ENCODE measurements at regions not wholly inside any gene's neighbourhood (a gene's known extent, or its start where the extent isn't known, plus 50 kb on each side); places are given as distances from the start of the nearest gene placed in this dataset.
"Not testable (repeated sequence)": the region's sequence is repeated elsewhere in the genome, so short reads cannot be mapped to it uniquely, and the experiment has no call there.

DNA sequence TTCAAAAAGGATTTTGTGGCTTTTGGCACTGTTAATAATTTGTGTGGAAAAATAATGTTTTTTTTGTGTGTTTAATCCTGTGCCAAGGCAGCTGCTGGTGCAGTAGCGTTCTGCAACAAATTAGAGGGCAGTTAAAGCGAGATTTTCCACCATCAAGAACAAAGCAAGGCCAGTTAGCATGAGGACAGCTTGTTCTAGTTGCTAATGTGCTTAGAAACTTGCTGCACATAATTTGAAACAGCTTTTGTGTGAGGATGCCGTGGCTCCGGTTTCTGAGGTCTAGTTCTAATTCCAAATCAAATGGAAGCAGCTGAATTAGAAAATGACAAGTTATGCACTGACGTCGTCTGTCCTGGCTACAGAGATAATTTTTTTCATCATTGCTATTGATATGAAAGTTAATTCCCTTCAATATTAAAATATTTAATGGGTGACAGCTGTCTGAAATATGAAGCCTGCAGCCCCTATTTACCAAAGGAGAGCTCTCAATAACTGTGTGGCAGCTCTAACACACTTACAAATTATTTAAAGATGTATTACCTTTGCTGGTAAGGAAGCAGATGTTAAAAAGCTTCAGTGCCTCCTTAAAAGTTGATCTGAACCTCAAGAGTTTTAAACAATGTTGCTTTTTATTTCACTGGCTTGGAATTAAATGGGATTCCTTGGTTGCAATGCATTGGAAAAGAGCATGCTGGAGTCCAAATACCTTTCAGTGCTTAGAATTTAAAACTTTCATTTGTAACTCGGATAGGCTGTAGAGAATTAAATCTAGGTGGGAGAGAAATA, 128.6 kb downstream of the SPATA31D1 start:
- no peak for DNase-seq

DNA sequence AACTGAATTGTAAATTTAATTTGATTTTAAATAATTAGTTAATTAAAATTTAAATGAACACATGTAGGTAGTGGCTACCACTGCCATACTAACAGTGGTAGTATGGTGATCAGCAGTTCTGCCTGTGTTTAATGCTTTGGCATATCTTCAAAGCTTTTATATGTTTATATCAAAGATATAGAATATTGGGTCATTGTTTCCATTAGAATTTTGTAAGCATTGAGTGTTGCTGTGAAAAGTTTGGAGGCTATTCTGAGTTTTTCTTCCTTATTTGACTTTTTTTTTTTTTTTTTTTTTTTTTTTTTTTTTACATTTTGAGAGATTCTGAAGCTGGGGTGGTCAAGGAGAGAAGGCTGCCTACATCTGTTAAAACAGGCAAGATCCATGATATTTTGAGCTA, 134.2 kb downstream of the SPATA31D1 start:
- DNase-seq = no peak

GRCh38 chr9:82124090-82124489, 135.5 kb downstream of the SPATA31D1 start:
- no peak for DNase-seq

DNA sequence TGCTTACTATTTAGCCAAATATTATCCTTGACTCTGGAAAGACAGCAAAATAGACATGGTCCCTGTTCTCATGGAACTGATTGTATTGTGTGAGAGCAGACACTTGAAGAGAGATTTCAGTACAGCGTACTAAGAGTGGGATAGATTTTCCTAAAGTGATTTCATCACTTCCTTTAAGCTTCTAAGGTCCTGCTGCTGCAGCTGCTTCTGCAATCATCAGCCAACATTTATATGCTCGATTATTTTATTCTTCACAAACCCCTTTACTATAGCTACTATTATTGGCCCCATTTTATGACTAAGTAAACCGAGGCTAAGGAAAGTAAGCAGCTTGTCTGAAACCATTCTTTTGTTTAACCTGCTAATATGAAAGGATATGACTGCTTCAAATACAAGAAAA, 137.7 kb downstream of the SPATA31D1 start:
- DNase-seq = no peak

GRCh38 chr9:82127465-82127864, 138.9 kb downstream of the SPATA31D1 start:
- no peak for DNase-seq

DNA sequence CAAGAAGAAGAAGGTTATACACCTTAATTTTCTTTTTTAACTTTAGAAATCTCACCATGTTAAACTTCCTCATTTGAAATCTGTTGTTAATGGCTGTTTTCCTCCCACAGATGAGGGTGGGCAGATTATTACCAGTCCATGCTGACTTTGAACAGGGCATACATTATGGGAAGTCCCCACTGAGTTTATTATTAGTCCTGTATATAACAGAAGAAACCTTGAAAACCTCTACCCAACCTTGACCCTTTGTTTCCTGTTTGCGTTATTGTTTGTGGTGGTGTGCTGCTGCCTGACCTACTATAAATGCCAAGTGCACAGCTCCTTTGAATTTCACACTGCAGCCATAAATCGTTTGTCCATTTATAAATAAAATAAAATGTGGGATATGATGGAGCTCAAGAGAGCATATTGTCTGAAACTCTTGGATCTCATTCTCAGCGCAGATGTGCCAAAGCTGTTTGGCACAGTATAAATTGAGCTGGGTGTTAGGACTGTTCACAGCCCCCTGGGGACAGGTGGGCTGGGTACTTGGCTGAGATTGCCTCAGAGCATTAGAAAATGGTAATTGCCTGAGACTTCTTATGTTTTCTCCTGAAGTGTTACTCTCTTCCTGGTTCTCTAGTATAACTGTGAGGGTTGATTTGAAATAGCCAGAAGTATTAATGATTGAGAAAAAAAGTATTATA, 139.6 kb downstream of the SPATA31D1 start:
- no peak for DNase-seq

DNA sequence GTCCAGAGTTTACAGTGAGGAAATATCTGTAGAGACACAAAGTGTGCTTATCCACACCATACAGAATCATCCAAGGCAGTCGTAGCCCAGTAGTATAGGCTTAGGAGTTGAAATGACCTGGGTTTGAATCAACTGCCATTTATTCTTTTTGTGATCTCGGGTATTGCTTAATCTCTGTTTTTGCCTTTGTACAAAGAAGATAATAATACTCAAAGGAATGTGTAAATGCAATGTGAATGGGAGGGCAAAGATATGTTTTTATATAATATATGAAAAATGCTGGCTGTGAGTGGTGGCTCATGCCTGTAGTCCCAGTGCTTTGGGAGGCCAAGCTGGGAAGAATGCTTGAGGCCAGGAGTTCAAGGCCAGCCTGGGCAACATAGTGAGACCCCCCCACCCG, 141.1 kb downstream of the SPATA31D1 start:
- no peak for DNase-seq

DNA sequence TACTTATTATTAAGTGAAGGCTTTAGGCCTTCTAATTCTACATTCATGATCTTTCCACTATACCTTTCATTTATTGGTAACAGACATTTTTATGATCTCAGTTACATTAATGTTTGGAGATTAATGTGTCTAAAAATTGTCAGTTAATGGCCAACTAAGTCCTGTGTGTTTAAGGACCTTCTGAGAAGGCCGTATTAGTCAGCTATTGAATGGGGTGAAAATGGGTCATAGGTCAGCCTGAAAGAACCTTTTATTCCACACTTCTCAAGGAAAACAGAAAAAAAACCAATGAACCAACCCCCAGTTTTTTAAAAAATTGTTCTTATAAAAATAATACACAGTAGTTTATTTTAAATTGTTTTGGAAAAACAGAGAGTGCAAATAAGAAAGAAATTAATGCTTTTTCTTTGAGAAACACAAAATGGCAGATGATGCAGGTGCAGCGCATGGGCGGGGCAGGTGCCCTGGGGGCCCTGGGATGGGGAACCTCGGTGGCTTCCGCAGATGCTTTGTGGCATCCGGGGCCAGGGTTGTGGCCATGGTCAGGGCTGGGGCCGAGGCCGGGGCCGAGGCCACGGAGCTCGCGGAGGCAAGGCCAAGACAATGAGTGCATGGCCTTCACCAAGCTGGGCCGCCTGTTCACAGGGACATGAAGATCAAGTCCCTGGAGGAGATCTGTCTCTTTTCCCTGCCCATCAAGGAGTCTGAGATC, 141.9 kb downstream of the SPATA31D1 start:
- no peak for DNase-seq

- no peak for DNase-seq
These were observed 142.5 kb downstream of the SPATA31D1 start for GRCh38 chr9:82131072-82131471.

GRCh38 chr9:82132024-82132423, 143.5 kb downstream of the SPATA31D1 start:
- no peak for DNase-seq

DNA sequence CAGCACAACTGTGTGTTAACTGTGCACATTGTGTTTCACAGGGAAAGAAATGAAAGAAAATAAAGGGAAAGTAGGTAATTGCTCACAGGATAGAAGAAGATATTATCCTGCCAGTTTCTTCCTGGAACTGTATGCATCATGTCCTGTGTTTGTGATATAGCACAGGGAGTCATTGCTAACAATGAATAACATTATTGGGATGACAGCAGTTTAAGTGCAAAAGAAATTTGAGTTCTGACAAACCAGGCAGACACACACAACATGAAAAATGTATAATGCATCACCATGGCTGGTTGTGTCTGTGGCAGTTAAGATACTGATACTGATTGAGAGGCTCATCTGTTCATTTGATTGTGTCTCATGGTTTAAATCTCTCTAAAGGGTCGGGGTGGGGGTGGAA, 145.4 kb downstream of the SPATA31D1 start:
- DNase-seq = no peak

GRCh38 chr9:82135106-82135505, 146.5 kb downstream of the SPATA31D1 start:
- no peak for DNase-seq

DNA sequence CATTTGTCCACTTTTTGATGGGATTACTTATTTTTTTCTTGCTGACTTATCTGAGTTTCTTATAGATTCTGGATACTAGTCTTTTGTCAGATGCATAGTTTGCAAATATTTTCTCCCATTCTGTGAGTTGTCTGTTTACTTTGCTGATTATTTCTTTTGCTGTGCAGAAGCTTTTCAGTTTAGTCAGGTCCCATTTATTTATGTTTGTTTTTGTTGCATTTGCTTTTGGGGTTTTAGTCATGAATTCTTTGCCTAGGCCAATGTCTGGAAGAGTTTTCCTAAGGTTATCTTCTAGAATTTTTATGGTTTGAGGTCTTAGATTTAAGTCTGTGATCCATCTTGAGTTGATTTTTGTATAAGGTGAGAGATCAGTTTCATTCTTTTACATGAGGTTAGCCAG, 149.5 kb downstream of the SPATA31D1 start:
- not testable (repeated sequence) for DNase-seq

- DNase-seq = no peak
These were observed 151.9 kb downstream of the SPATA31D1 start for GRCh38 chr9:82140471-82140870.

- no peak for DNase-seq
These were observed 156.2 kb downstream of the SPATA31D1 start for GRCh38 chr9:82144803-82145202.

- DNase-seq = no peak
These were observed 158.1 kb downstream of the SPATA31D1 start for GRCh38 chr9:82146677-82147076.

GRCh38 chr9:82147798-82148425, 159.3 kb downstream of the SPATA31D1 start:
- no peak for DNase-seq

DNA sequence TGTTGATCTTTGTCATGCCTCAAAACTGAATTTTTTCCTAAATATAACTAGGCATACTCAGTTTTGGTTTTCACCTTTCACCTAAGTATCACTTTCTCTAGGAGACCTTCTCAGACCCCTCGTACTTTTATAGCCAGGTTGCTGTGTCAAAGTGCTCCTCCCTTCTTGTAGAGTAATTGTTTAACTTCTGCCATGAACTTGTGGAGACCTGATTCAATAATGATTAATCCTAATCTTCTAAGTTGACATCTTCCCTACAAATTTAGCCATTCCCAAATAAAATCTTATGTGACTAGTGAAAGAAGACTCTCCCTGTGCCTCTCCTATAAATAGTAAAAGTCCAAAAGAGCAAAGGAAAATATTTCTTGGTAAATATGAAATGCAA, 159.8 kb downstream of the SPATA31D1 start:
- DNase-seq = no peak

- no peak for DNase-seq
These were observed 160.4 kb downstream of the SPATA31D1 start for GRCh38 chr9:82148901-82149461.

DNA sequence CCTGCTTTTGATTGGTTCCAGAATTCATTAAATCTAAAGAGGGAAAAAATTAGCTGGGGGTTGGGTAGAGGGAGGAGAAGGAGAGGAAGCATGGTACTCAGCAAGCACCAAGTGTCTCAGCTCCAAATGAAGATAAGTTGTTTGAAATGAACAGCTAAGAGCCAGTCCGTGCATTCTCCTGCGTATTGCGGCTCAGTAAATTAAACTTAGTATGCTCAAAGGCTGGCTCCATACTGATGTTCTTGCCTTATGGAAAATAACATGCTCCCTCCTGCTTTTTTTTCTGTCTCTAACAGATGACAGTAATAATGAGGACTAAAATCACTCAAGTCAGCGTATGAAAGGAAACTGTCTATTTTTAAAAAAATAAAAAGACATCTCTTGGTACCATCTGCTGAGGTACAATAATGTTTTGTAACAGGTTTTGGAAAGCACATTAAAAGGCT, 161.0 kb downstream of the SPATA31D1 start:
- DNase-seq = no peak

DNA sequence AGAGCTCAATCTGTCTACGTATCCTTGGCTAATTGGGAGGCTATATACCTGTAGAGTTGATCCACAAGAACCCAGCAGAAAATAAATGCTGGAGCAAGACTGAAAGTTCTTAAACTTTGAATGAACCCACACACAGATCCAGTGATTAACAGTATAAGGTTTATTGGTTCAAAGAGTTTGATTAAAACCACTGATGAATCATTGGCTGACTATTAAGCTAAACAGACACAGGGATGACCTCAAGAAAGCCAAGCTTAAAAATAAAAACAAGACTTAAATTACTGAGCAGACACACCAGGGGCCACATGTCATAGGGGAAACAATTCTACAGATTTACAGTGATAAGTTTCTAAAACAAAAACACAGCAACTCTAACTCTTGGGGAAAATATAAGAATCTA, 163.6 kb downstream of the SPATA31D1 start:
- no peak for DNase-seq

DNA sequence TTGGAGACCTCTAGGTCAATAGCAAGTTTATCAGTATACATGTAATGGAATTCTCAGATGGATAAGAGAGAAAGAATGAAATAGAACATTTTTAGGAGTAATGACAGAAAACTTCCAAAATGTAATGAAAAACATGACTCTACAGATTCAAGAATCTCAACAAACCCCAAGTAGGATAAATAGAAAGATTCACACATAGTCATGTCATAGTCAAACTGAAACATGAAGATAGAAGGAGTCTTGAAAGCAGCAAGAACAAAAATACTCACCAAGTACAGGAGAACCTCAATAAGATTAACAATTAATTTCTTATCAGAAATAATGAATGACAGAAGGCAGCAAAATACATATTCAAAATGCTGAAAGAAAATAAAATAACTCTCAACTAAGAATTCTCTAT, 164.5 kb downstream of the SPATA31D1 start:
- DNase-seq = no peak

GRCh38 chr9:82154573-82154972, 166.0 kb downstream of the SPATA31D1 start:
- no peak for DNase-seq
